Epithelial cell of proximal tubule (primary cell): ENCODE measurements at regions not wholly inside any gene's neighbourhood (a gene's known extent, or its start where the extent isn't known, plus 50 kb on each side); places are given as distances from the start of the nearest gene placed in this dataset.

Experiments used
- DNase-seq: peaks from one replicate; pipeline ENCODE4 v3.0.0-alpha.2; 2011; ENCODE audit warnings: low read depth
- H3K4me3 ChIP-seq: 2 replicates; pipeline ENCODE4 v1.5.1; 2011; ENCODE audit warnings: low read depth, mild to moderate bottlenecking, low read length
- CTCF ChIP-seq: conservative IDR thresholded peaks from 2 replicates; pipeline ENCODE4 v1.5.1; 2012; ENCODE audit warnings: low read depth, mild to moderate bottlenecking, low read length

- no peak for TF ChIP-seq CTCF
- DNase-seq, result no peak
- no peak overlapping the region for H3K4me3 ChIP-seq
Measured at GRCh38 chr5:56567278-56567677, 248.1 kb upstream of the MAP3K1 start.

GRCh38 chr5:56566374-56567249 is 248.7 kb upstream of the MAP3K1 start:
- DNase-seq, result no peak
- TF ChIP-seq CTCF, result no peak
- H3K4me3 ChIP-seq, result no peak overlapping the region

- DNase-seq, result no peak
- TF ChIP-seq CTCF, result no peak
Measured at GRCh38 chr5:56565644-56566043, 249.7 kb upstream of the MAP3K1 start.

GRCh38 chr5:56565283-56565615 is 250.1 kb upstream of the MAP3K1 start:
- TF ChIP-seq CTCF, result no peak
- no peak for DNase-seq
- H3K4me3 ChIP-seq, result no peak overlapping the region

More at GRCh38 chr5:56565644-56566043, 249.7 kb upstream of the MAP3K1 start:
- H3K4me3 ChIP-seq, result no peak overlapping the region

- H3K4me3 ChIP-seq, result no peak overlapping the region
- no peak for DNase-seq
- no peak for TF ChIP-seq CTCF
Measured at GRCh38 chr5:56564541-56565282, 250.6 kb upstream of the MAP3K1 start.

GRCh38 chr5:56561455-56561854 is 253.9 kb upstream of the MAP3K1 start:
- DNase-seq, result no peak
- H3K4me3 ChIP-seq, result no peak overlapping the region
- TF ChIP-seq CTCF, result no peak
